SH-SY5Y (cell line): ENCODE measurements at regions not wholly inside any gene's neighbourhood (a gene's known extent, or its start where the extent isn't known, plus 50 kb on each side); places are given as distances from the start of the nearest gene placed in this dataset.

Experiments used
- GATA2 ChIP-seq: IDR thresholded peaks from 2 replicates; pipeline ENCODE4 v1.6.1; 2011; ENCODE audit warnings: mild to moderate bottlenecking, low read depth, low read length
- GATA3 ChIP-seq: IDR thresholded peaks from 2 replicates; pipeline ENCODE4 v1.6.1; 2011; ENCODE audit warnings: low read depth, mild to moderate bottlenecking, low read length, moderate library complexity

DNA sequence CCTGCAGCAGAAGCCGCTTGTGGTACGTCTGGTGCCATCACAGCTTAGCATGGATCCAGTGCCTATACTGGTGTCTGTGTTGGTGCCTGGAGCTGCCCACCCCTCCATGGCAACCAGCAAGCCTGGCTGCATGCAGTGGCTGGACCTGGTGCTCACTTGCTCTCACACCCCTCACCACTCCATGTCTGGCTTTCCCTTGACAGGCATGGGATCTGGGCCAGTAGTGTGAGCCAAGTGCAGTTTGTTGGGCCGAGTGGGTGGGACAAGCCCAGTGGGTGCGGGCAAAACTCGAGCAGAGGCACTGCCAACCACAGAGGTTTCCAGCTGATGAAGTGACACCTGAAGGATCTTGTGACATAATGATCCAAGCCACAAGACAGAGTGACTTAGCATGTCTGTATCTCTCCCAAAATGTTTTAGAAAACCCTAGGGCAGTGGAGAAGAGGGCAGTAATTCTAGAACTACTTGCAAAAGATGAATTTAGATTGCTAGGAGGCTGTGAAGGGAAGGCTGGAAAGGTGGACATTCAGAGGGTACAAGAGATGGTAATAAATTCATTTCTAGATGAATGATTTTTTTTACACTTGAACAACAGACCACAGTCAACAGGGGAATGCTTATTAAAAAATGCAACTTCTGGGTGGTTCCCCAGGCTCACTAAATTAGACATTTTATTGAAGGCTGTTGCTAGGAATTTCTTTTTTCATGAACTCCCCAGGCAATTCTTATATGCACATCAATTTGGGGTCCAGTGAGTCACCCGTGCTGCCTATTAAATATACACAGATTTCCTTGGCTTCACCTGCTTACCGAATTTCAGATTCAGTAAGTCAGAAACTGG is 660.3 kb downstream of the TLR4 start:
- TF ChIP-seq GATA2, result no peak
- no peak for TF ChIP-seq GATA3
